Neuronal stem cell (in vitro differentiated cells): ENCODE measurements at regions not wholly inside any gene's neighbourhood (a gene's known extent, or its start where the extent isn't known, plus 50 kb on each side); places are given as distances from the start of the nearest gene placed in this dataset.

Experiments
- DNase-seq: peaks from one replicate; pipeline ENCODE4 v3.0.0-alpha.2; 2013; ENCODE audit warnings: low spot score
- H2AFZ ChIP-seq: one replicate; pipeline ENCODE4 v1.6.1; 2013; ENCODE audit warnings: mild to moderate bottlenecking, low read length, inconsistent platforms
- H2AK5ac ChIP-seq: 2 replicates; pipeline ENCODE4 v1.6.1; 2013; ENCODE audit warnings: low read depth, mild to moderate bottlenecking, inconsistent platforms, low read length, moderate library complexity, mixed read lengths
- H2BK120ac ChIP-seq: 2 replicates; pipeline ENCODE4 v1.6.1; 2013; ENCODE audit warnings: low read depth, mild to moderate bottlenecking, inconsistent platforms, low read length, moderate library complexity, mixed read lengths
- H2BK12ac ChIP-seq: one replicate; pipeline ENCODE4 v1.6.1; 2013; ENCODE audit warnings: low read length, inconsistent platforms
- H2BK15ac ChIP-seq: 2 replicates; pipeline ENCODE4 v1.6.1; 2013; ENCODE audit warnings: mild to moderate bottlenecking, low read length, inconsistent platforms, mixed read lengths
- H2BK5ac ChIP-seq: one replicate; pipeline ENCODE4 v1.6.1; 2013; ENCODE audit warnings: inconsistent platforms, mild to moderate bottlenecking, low read length, moderate library complexity
- H3K14ac ChIP-seq: one replicate; pipeline ENCODE4 v1.6.1; 2013; ENCODE audit warnings: low read length, inconsistent platforms
- H3K18ac ChIP-seq: 2 replicates; pipeline ENCODE4 v1.6.1; 2013; ENCODE audit warnings: low read length, inconsistent platforms
- H3K23ac ChIP-seq: 2 replicates; pipeline ENCODE4 v1.6.1; 2013; ENCODE audit warnings: low read depth, mild to moderate bottlenecking, mixed read lengths, low read length, inconsistent platforms; ENCODE audit not compliant: poor library complexity
- H3K27ac ChIP-seq: replicated peaks from 3 replicates; pipeline ENCODE4 v1.5.1; 2013; ENCODE audit warnings: low read length, inconsistent platforms
- H3K27me3 ChIP-seq, 3 experiments: 2 replicates each; pipeline ENCODE4 v1.6.1; 2013; ENCODE audit warnings: low read length in 3 of 3, mild to moderate bottlenecking in 2 of 3, inconsistent platforms in 1 of 3, low read depth in 1 of 3, mixed read lengths in 1 of 3, moderate library complexity in 1 of 3; ENCODE audit not compliant: control insufficient read depth in 3 of 3, insufficient read depth in 3 of 3
- H3K36me3 ChIP-seq, 2 donors: replicated peaks in 1 of 2; 2 replicates each; pipeline ENCODE4 v1.6.1; 2013; ENCODE audit warnings: low read length in 2 of 2; ENCODE audit not compliant: control insufficient read depth in 2 of 2, insufficient read depth in 2 of 2
- H3K4ac ChIP-seq: 2 replicates; pipeline ENCODE4 v1.6.1; 2013; ENCODE audit warnings: inconsistent platforms, mild to moderate bottlenecking, low read length, moderate library complexity
- H3K4me1 ChIP-seq, 2 donors: 1 replicate in 1 of 2; 2 replicates in 1 of 2; pipeline ENCODE4 v1.6.1; 2013; ENCODE audit warnings: low read length in 2 of 2, low read depth in 1 of 2; ENCODE audit not compliant: control insufficient read depth in 2 of 2, insufficient read depth in 1 of 2
- H3K4me2 ChIP-seq: one replicate; pipeline ENCODE4 v1.6.1; 2013; ENCODE audit warnings: mild to moderate bottlenecking, low read length, inconsistent platforms; ENCODE audit not compliant: insufficient read depth, poor library complexity, severe bottlenecking
- H3K4me3 ChIP-seq, 2 donors: 2 replicates each; pipeline ENCODE4 v1.5.1; 2013; ENCODE audit warnings: low read length in 2 of 2, mild to moderate bottlenecking in 2 of 2, inconsistent platforms in 1 of 2, moderate library complexity in 1 of 2
- H3K79me1 ChIP-seq: one replicate; pipeline ENCODE4 v1.6.1; 2013; ENCODE audit warnings: low read depth, mild to moderate bottlenecking, inconsistent platforms, low read length, moderate library complexity
- H3K9ac ChIP-seq: one replicate; pipeline ENCODE4 v1.6.1; 2013; ENCODE audit warnings: mild to moderate bottlenecking, low read depth, low read length, inconsistent platforms; ENCODE audit not compliant: poor library complexity
- H3K9me3 ChIP-seq, 2 donors: replicated peaks in 1 of 2; 2 replicates each; pipeline versions ENCODE3 to v1.6.1; 2013; ENCODE audit warnings: low read length in 2 of 2, mild to moderate bottlenecking in 2 of 2, inconsistent platforms in 1 of 2, low read depth in 1 of 2, mixed read lengths in 1 of 2, moderate library complexity in 1 of 2; ENCODE audit not compliant: control insufficient read depth in 2 of 2, insufficient read depth in 1 of 2
- H4K8ac ChIP-seq: one replicate; pipeline ENCODE4 v1.6.1; 2013; ENCODE audit warnings: low read depth, mild to moderate bottlenecking, inconsistent platforms, low read length, moderate library complexity
- H4K91ac ChIP-seq: one replicate; pipeline ENCODE4 v1.6.1; 2013; ENCODE audit warnings: low read length, low read depth, mild to moderate bottlenecking, inconsistent platforms; ENCODE audit not compliant: poor library complexity
- WGBS, 2 donors: extraction: QIAGEN DNeasy Blood & Tissue Kit; methylation state at CpG; one replicate each; pipeline ENCODE4 v1.1.7; 2013; ENCODE audit warnings: missing lambda C conversion rate in 2 of 2, mixed read lengths in 1 of 2; ENCODE audit not compliant: insufficient read length in 2 of 2, insufficient replicate concordance in 1 of 2; ENCODE audit errors: extremely low coverage in 2 of 2; 5-methylcytosine and 5-hydroxymethylcytosine counted together

GRCh38 chr2:116073731-116074130 lies 1631.3 kb downstream of the DPP10 start:
- Histone ChIP-seq H4K91ac (no peak overlapping the region), H2AK5ac (no peak overlapping the region), H4K8ac (no peak overlapping the region), H2BK5ac (no peak overlapping the region), H3K79me1 (no peaks in the 10 kb centered on the region), H3K4me3 (no peak overlapping the region), H3K27me3 (no peaks in the 10 kb centered on the region), H3K18ac (no peak overlapping the region), H2BK15ac (no peak overlapping the region), H3K14ac (no peak overlapping the region), H3K9ac (no peak overlapping the region), H3K4me2 (no peak overlapping the region), H3K9me3 (no peaks in the 10 kb centered on the region), H3K36me3 (no peaks in the 10 kb centered on the region), H2BK120ac (no peak overlapping the region), H2AFZ (no peak overlapping the region), H2BK12ac (no peak overlapping the region), H3K4ac (no peak overlapping the region), H3K4me1 (no peaks in the 10 kb centered on the region), H3K27ac (no peak overlapping the region), H3K23ac (no peak overlapping the region)
- DNase-seq = no peak
- no CpG with 5 or more reads among the region's 2 CpGs for WGBS, 2 donors

- Histone ChIP-seq H3K4me1 (no peaks in the 10 kb centered on the region), H2BK5ac (no peak overlapping the region), H2BK15ac (no peak overlapping the region), H3K18ac (no peak overlapping the region), H2AFZ (no peak overlapping the region), H2AK5ac (no peak overlapping the region), H4K8ac (no peak overlapping the region), H3K27ac (no peak overlapping the region), H3K79me1 (no peaks in the 10 kb centered on the region), H2BK120ac (no peak overlapping the region), H3K9me3 (no peaks in the 10 kb centered on the region), H2BK12ac (no peak overlapping the region), H3K4me2 (no peak overlapping the region), H3K27me3 (no peaks in the 10 kb centered on the region), H3K4ac (no peak overlapping the region), H3K9ac (no peak overlapping the region), H4K91ac (no peak overlapping the region), H3K4me3 (no peak overlapping the region), H3K36me3 (no peaks in the 10 kb centered on the region), H3K23ac (no peak overlapping the region), H3K14ac (no peak overlapping the region)
- no CpG with 5 or more reads among the region's 4 CpGs for WGBS, 2 donors
- no peak for DNase-seq
These were observed 1631.7 kb downstream of the DPP10 start for GRCh38 chr2:116074161-116074560.

GRCh38 chr2:116088236-116088635 lies 1645.8 kb downstream of the DPP10 start:
- no peak for DNase-seq
- Histone ChIP-seq H3K23ac (no peak overlapping the region), H3K79me1 (no peaks in the 10 kb centered on the region), H3K9ac (no peak overlapping the region), H3K14ac (no peak overlapping the region), H3K18ac (no peak overlapping the region), H2AK5ac (no peak overlapping the region), H2BK15ac (no peak overlapping the region), H4K91ac (no peak overlapping the region), H3K27ac (no peak overlapping the region), H3K27me3 (no peaks in the 10 kb centered on the region), H2AFZ (no peak overlapping the region), H4K8ac (no peak overlapping the region), H3K4me2 (no peak overlapping the region), H2BK120ac (no peak overlapping the region), H3K4me3 (no peak overlapping the region), H3K4me1 (no peaks in the 10 kb centered on the region), H2BK5ac (no peak overlapping the region), H2BK12ac (no peak overlapping the region), H3K9me3 (no peaks in the 10 kb centered on the region), H3K4ac (no peak overlapping the region), H3K36me3 (no peaks in the 10 kb centered on the region)
- WGBS, 2 donors = no CpG with 5 or more reads among the region's 3 CpGs

- H2BK5ac ChIP-seq = no peak overlapping the region
- H3K27ac ChIP-seq = no peak overlapping the region
- no CpG with 5 or more reads among the region's 1 CpG for WGBS, 2 donors
- peaks cover 0 to 2% of the 10 kb centered on the region in 2 donors for H3K4me1 ChIP-seq
- no peaks in the 10 kb centered on the region for H3K27me3 ChIP-seq
- H3K4me2 ChIP-seq = no peak overlapping the region
- H3K18ac ChIP-seq = peak overlapping the region; percentile 44
- no peak overlapping the region for H4K91ac ChIP-seq
- H2BK12ac ChIP-seq = no peak overlapping the region
- no peak overlapping the region for H2BK120ac ChIP-seq
- no peak overlapping the region for H3K4ac ChIP-seq
- no peak overlapping the region for H2BK15ac ChIP-seq
- no peaks in the 10 kb centered on the region for H3K36me3 ChIP-seq
- peak overlapping the region; percentile 34 for H3K23ac ChIP-seq
- no peak overlapping the region for H3K14ac ChIP-seq
- H4K8ac ChIP-seq = peak overlapping the region; percentile 43
- peak overlapping the region; percentile 63 for H3K9ac ChIP-seq
- H3K9me3 ChIP-seq = no peaks in the 10 kb centered on the region
- no peak overlapping the region for H2AK5ac ChIP-seq
- no peak overlapping the region for H3K4me3 ChIP-seq
- DNase-seq = no peak
- no peak overlapping the region for H2AFZ ChIP-seq
- no peaks in the 10 kb centered on the region for H3K79me1 ChIP-seq
These were observed 1651.8 kb downstream of the DPP10 start for GRCh38 chr2:116094196-116094595.
